GM19043 (cell line): ENCODE measurements at regions not wholly inside any gene's neighbourhood (a gene's known extent, or its start where the extent isn't known, plus 50 kb on each side); places are given as distances from the start of the nearest gene placed in this dataset.

Experiments used
- ATAC-seq: cut with Tn5 transposase; IDR thresholded peaks from one replicate; pipeline ENCODE4 v1.9.1; 2021; ENCODE audit warnings: low read depth; ENCODE audit not compliant: unreplicated experiment

- ATAC-seq, result no peak
Measured at GRCh38 chr10:62453274-62453673, 79.1 kb downstream of the ZNF365 start.

GRCh38 chr10:62454687-62455397 lies 80.7 kb downstream of the ZNF365 start:
- ATAC-seq, result no peak

GRCh38 chr10:62456611-62457101 lies 82.5 kb downstream of the ZNF365 start:
- peak; percentile 98 for ATAC-seq

GRCh38 chr10:62457196-62457595 lies 83.0 kb downstream of the ZNF365 start:
- ATAC-seq, result no peak

GRCh38 chr10:62457598-62457997 lies 83.4 kb downstream of the ZNF365 start:
- no peak for ATAC-seq

GRCh38 chr10:62459072-62459471 lies 84.9 kb downstream of the ZNF365 start:
- ATAC-seq, result no peak

GRCh38 chr10:62459500-62459899 lies 85.3 kb downstream of the ZNF365 start:
- no peak for ATAC-seq

GRCh38 chr10:62460393-62460792 lies 86.2 kb downstream of the ZNF365 start:
- ATAC-seq, result peak; percentile 27

- no peak for ATAC-seq
Measured at GRCh38 chr10:62461120-62461519, 87.0 kb downstream of the ZNF365 start.

GRCh38 chr10:62462461-62462860 lies 88.3 kb downstream of the ZNF365 start:
- ATAC-seq, result no peak

GRCh38 chr10:62463364-62463763 lies 89.2 kb downstream of the ZNF365 start:
- ATAC-seq, result no peak

- no peak for ATAC-seq
Measured at GRCh38 chr10:62464308-62464707, 90.1 kb downstream of the ZNF365 start.

- no peak for ATAC-seq
Measured at GRCh38 chr10:62466590-62466989, 92.4 kb downstream of the ZNF365 start.

GRCh38 chr10:62467527-62467926 lies 93.4 kb downstream of the ZNF365 start:
- ATAC-seq, result no peak

- ATAC-seq, result no peak
Measured at GRCh38 chr10:62471711-62472110, 97.5 kb downstream of the ZNF365 start.

- no peak for ATAC-seq
Measured at GRCh38 chr10:62473241-62473640, 99.1 kb downstream of the ZNF365 start.

GRCh38 chr10:62475551-62475950 lies 101.4 kb downstream of the ZNF365 start:
- ATAC-seq, result no peak

GRCh38 chr10:62479523-62479922 lies 105.4 kb downstream of the ZNF365 start:
- ATAC-seq, result no peak

GRCh38 chr10:62480196-62480595 lies 106.0 kb downstream of the ZNF365 start:
- ATAC-seq, result no peak

- ATAC-seq, result no peak
Measured at GRCh38 chr10:62482581-62482980, 108.4 kb downstream of the ZNF365 start.

- no peak for ATAC-seq
Measured at GRCh38 chr10:62491597-62491996, 117.4 kb downstream of the ZNF365 start.

- ATAC-seq, result no peak
Measured at GRCh38 chr10:62492012-62492869, 118.1 kb downstream of the ZNF365 start.
